ENCODE measurements at regions not wholly inside any gene's neighbourhood (a gene's known extent, or its start where the extent isn't known, plus 50 kb on each side); places are given as distances from the start of the nearest gene placed in this dataset.

DNA sequence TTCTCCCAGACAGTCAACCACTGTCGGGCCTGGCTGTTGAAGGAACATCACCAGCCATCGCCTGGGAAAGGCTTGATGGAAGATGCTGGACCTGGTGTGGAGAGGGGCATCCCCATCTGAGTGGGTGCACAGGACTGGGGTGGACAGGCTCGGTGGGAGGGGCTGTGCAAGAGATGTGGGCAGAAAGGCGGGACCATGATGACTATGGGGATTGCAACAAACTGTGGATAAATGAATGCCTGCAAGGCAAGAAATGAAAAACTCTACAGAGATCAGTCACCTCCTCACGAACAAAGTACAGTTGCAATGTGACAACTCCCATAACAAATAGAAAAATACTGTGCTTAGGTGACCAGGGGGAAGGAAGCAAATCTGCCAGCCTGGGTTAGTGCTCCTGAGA, 171.9 kb upstream of the GPR12 start:
- DNase-seq (ENCODE audit: low spot score): no peak

DNA sequence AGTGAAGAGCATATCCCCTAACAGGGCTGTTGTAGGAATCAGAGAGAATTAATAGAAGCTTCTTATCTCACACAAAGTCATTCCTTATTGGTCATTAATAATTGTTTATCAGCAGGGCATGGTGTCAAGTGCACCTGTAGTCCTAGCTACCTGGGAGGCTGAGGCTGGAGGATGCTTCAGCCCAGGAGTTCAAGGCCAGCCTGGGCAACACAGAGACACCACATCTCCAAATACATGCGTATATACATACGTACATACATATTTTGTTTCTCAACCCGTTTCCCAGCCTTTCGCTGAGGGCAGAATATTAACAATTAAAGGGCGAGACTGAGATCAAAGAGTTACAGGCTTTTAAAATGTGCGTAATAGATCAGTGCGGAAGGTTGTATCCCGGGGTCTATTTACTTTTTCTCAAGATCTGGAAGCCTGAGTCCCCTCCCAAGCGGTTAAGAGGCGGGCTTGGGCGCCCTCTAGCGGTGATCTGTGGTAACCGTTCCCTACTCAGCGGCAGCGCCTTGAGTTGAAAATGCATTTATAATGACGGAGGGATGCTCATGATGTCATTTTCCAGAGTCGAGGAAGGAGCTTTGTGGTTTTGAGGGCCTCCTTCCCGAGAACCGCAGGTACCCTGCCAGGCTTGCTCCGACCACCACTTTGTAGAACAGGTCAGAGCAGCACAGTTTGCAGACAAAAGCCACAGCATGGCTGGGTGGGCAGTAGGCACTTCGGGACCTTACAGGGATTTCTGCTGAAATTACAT, 169.6 kb upstream of the GPR12 start:
- peak; percentile 59 for DNase-seq (ENCODE audit: low spot score)

DNA sequence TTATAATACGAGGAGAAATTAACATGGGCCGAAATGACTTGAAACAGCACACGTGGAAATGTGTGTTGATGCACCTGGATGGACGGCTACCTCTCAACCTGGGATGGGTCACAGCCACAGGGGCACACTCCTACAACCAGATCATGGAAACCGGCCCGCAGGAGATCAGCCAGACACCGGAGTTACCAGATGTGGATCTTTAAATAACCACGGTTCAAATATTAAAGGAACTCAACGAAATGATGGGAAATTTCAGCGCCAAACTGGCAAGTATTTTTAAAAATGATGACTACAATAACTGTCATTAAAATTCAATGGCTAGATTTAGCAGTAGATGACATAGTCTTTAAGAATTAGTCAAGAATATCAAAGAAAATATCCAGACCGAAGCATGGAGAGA, 166.9 kb upstream of the GPR12 start:
- DNase-seq (ENCODE audit: low spot score): no peak

DNA sequence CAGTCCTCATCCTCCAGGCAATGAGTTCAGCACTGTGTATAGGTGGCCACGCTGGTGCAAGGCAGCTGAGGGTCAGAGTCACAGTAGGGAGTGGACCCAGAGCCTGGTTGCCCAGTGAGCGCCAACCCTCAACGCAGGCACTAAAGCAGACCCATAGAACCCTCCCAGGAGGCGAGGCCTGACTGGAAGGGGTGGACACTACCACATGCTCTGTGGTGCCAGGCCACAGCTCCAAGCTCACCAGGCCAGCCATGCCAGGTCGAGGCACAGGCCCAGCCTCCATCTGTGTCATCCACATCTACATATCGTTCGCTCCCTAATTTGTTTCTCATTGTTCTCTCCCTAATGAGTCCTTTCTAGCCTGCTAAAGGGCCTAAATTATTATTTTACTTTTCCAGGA, 165.8 kb upstream of the GPR12 start:
- DNase-seq (ENCODE audit: low spot score): no peak

DNA sequence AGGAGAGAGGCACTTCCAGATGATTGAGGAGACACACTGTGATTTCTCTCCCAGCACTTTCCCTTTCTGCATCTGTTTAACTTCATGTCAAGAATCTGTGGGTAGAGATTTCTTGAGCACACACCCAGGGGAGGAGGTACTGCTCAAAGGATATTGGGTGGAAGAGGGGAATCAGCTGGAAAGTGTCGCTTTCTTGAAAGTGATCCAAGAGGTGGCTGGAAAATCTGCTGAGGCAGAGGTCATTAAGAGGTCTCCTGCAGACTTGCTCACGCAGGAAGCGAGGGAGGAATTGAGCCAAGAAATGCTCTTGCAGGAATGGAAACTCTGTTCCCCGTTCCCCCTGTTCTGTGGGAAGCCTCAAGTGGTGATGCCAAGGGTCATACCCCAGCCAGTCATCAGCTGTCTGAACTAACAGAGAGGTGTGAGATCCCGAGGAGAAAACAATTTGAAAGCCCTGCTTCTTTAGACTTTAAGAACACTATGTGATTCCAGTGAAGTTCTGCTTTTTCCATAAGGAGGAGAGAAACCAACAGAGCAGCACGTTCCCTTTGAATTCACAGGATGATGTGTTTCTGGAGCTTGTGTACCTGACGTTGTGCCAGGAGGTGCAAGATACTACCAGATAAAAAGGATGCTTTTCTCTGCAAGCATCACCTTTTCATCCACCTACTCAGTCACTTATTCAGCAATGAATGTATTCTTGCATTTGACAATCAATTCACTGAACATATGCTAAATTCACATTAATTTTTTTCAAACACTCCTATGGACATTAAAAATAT, 163.4 kb upstream of the GPR12 start:
- no peak for DNase-seq (ENCODE audit: low spot score)

DNA sequence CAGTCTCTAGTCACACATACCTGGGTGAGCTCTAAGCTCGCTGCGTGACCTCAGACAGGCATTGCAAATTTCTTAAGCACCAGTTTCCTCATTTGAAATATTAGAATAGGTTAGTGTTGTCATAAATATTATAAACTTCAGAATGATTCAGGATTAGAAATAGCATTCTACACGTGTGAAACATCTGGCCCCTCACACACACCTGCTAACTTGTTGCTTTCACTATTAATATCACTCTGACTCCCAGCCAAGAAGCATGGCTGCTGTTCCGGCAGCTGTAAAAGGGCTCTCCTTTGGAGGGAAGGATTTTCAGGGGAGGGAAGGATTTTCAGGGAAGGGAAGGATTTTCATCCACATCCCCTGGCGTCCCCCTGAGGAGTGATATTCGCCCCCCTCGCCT, 161.3 kb upstream of the GPR12 start:
- no peak for DNase-seq (ENCODE audit: low spot score)

DNA sequence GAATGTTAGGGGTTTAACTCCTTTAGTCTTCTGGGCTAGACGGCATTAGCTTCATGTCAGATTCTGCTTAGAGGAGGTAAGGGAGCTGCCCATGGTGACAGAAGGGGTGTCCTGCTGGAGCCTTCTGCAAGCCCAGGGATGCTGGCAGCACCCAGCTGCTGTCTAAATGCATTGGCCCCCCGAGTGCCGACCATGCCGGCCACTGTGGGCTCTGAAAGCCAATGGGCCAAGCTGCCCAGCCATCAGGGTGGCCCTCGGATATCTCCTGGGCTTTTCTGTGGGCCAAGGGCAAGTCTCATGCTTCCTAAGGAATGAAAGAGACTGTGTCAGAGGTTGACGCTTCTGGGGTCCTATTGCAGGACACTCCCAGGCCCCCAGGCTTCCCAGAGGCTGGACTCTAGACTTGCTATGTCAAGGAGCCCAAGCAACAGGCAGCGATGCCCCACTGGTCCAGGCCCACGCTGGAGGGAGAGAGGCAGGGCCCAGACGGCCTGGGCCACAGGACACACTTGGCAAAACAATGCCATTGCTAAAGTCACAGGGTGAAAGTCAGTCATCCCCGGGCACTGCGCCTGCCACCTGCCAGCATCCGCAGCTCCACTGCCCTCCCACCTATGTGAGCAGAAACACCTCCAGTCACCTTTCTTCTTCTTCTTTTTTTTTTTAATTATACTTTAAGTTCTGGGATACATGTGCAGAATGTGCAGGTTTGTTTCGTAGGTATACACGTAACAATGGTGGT, 160.2 kb upstream of the GPR12 start:
- DNase-seq (ENCODE audit: low spot score): no peak

DNA sequence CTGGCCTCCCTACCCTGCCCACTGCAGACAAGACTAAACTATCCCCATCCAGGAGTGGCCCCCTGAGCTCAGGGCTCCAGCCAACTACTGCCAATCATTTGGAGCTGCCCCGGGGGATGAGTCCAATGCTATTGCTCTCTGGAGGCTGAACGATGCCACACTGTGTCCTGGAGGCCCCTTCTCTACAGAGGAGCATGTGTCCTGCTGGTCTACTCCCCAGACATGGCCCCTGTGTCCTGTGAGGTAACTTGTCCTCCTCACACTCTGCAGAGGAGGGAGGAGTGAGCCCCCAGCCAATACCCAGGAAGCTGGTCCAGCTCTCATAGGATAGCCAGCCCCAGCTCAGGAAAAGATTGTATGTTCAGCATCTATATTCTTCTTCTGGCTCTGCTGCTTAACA, 159.1 kb upstream of the GPR12 start:
- DNase-seq (ENCODE audit: low spot score): no peak

DNA sequence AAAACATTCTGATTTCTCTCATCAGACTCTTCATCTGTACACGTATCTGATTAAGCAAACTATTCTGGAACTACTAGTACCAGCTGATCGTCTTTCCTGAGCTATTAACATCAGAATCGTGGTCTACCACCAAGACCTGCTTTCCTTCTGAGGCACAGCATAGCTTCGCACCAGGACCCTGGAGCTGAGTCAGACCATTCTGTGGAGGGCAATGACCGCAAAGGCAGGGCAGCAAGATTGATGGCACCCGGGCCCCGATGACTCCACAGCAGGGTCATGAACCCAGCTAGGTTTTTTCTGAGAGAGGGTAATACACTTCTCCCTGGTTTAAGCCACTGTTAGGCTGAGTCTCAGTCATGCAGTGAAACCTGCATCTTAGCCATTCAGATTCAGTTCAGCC, 158.7 kb upstream of the GPR12 start:
- DNase-seq (ENCODE audit: low spot score): no peak

DNA sequence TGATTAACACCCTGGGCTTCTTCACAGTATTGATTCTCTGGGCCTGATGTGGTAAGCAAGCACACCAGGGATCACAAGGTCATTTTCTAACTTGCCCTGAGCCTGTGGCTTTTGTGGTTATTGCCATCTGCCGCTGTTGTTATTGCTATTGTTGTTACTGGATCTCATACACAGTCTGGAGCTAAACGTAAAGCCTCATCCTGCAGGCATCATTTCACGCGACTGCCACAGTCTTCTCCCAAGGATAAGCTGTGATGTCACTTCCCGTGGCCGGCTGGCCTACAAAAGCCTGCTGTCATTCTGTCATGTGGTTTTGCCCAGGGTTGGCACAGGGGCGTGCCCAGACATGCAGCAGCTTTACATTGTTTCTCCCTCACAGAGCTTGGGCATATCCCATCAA, 154.0 kb upstream of the GPR12 start:
- DNase-seq (ENCODE audit: low spot score): no peak

DNA sequence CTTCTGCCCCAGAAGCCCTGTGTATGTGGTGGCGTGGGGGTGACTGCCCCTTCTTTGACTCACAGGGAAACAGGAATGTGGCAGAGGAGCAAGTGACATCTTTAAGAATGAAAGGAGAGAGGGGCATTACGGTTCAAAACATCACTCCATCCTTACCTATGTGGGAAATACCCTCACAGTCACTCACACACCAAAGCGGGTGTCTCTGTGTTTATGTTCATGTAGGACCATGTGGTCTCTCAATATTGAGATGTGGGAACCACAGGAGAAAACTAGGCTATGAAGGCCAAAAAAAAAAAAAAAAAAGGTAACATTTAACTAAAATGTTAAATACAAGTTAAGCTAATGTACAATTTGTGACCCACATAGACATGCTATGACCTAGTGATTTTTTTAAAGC, 153.6 kb upstream of the GPR12 start:
- DNase-seq (ENCODE audit: low spot score): no peak

DNA sequence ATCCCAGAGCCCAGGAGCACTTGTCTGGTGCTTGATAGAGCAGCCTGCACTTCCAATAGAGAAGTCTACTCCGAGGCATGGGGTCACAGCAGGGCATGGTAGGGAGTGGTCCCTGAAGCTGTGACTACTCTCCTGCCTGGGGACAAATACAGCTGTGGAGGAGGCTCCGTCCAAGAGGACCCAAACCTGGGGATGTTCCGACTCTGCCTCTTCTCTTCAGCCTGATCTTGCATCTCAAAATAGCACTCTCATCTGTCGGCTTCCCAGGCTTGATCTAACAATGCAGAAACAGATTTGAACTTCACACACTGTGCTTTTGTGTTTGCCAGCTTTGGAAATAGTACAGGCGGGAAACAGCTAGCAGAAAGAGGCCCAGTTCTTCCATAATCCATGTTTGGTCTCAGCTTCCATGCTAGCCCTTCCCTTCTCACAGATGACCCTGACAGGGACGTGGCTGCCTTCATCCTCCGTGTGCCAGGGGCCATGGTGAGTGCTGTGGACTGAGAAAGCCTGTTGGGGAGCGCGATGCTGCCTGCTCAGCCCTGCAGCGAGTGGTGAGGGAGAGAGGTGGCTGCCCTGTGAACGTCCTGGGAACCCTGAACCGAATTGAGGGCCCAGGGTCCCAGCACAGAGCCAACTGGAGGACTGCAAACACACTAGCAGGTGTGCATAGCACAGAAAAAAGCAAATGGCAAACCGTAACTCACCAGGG, 150.3 kb upstream of the GPR12 start:
- DNase-seq (ENCODE audit: low spot score): no peak

DNA sequence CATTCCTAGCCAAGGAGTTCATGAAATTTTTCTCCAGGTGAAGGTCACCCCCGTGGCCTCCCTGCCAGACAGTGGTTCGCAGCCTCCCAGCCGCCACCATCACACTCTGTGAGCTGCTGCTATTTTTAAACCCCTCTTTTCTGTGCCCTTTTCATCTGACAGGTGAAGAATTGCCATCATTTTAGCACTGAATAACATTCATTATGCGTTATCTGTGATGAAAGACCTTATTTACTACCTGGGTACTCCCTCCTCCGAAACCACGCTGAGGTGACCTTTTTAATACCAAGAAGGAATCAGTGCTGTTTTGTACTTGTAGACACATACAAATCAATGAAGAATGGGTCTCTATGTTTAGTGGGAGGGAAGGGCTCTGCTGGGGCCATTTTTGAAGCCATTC, 148.9 kb upstream of the GPR12 start:
- no peak for DNase-seq (ENCODE audit: low spot score)

DNA sequence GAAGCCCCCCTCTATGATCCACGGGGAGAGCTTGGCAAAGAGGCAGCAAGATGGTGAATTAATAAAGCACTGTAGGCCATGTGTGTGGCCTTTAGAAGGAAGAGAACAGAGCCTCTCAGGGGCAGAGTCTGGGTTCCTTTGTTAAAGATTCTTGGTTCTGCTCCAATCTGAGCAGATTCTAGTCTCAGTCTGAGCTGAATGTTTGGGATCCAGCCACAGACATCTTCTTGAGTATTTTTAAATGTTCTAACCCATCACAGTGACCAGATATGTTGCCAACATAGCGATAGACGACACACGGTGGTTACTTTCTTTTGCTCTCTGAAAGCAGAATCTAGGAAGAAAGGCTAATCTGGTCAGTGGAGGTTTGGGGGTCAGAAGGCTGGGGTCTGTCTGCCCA, 147.5 kb upstream of the GPR12 start:
- no peak for DNase-seq (ENCODE audit: low spot score)

DNA sequence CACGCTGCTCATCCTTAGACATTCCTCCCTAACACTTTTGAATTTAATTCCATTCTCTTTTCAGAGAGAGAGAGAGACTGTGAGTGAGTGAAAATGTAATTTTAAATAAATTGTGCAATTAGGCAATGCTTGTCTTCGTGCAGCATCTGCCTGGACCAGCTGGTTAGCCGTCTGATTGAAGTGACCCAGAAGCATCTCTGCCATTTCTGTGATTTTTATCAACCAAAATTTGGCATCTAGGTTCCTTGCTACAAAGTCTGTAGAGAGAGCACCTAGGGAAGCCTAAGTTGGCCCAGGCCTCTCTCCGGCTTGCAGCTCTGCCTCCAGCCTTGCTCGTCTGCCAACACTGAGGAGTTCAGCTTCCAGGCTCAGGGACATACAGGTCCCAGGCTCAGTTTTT, 138.6 kb upstream of the GPR12 start:
- no peak for DNase-seq (ENCODE audit: low spot score)

DNA sequence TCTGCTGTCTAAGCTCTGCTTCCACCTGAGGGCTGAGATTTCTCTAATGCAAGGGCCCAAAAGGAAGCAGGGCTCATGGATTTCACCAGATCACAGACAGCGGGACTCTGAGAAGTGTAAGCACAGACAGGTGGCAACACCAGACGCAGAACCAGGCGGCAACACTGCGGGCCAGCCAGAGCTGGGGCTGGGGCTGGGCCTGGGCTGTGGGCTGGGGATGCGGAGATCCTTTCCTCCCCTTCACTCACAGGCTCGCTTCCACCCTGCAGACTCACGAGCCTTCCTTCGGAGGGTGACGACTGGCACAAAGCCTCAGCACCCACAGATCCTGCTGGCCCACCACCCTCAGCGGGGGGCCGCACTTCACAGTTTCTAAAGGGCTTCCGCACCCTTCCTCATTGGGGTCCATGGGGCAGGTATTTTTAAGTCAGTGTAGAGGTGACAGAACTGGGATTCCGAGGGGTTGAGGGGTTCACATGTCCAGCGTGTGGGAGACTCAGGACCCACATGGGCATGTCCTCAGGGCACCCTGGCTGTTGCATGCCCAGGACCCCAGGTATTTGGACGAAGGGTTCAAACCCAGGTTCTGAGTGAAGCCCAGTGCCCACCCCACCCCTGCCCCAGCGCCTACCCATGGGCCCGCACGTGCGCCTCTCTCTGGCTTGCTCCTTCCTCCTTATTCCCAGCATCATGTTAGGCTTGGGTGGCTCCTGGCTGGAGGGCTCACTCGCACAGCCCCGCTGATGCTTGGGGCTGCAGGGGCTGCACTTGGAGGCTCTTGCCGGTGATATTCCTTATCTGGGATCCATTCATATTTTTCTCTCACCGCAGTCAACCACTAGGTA, 137.3 kb upstream of the GPR12 start:
- DNase-seq (ENCODE audit: low spot score): no peak

DNA sequence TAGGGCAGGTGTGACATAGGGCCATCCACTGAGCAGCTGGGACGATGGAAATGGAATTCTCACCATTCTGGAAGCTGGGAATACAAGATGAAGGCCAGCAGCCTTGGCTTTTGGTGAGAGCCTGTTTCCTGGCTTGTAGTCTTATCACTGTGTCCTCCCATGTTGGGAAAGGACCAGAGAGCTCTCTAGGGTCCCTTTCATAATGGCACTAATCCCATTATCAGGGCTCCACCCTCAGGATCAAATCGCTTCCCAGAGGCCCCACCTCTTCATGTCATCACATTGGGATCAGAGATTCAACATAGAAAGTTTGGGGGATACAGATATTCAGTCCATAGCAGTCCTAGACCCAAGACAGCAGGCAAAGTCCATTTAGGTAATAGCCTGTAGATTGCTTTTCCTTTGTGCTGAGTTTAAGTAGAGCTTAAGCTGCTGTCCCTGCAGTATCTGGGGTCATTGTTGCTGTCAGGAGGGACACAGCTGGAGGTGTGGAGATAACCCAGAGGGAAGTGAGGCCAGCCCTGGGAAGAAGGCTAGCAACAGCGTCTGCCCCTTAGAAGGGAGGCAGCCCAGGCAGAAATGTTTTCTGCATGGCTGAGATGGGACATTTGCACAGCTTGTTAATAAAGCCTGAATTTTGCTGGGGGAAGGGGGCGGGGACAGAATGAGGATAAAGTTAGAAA, 136.5 kb upstream of the GPR12 start:
- no peak for DNase-seq (ENCODE audit: low spot score)

DNA sequence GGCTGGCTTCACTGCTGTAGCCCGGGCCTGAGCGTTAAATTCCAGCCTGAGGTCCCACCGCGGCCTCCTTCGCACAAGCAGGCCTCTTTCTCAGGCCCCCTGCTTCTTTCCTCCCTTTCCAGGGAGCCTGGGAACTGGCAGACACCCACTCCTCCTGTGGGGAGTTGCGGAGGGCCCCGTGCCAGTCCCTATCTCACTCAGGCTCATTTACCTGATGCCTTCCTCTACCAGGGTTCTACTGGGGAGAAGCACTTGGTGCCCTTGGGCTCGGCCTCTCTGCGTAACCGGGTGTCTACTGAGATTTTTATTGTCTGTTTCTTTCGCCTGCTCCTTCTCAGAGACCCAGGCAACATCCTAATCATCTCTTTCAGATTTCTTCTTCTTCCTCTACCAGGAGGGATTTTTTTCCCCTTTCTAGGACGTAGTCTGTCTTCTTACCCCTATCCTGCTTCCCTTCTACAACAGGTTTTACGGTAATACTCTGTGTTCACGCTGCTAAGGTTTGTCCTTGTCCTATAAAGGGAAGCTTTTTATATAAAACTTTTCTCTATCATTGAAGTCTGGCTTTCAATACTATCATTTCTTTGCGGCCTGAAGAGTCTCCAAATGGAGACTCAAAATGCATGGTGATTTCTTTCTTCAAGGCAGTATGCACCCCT, 135.4 kb upstream of the GPR12 start:
- DNase-seq (ENCODE audit: low spot score): no peak

DNA sequence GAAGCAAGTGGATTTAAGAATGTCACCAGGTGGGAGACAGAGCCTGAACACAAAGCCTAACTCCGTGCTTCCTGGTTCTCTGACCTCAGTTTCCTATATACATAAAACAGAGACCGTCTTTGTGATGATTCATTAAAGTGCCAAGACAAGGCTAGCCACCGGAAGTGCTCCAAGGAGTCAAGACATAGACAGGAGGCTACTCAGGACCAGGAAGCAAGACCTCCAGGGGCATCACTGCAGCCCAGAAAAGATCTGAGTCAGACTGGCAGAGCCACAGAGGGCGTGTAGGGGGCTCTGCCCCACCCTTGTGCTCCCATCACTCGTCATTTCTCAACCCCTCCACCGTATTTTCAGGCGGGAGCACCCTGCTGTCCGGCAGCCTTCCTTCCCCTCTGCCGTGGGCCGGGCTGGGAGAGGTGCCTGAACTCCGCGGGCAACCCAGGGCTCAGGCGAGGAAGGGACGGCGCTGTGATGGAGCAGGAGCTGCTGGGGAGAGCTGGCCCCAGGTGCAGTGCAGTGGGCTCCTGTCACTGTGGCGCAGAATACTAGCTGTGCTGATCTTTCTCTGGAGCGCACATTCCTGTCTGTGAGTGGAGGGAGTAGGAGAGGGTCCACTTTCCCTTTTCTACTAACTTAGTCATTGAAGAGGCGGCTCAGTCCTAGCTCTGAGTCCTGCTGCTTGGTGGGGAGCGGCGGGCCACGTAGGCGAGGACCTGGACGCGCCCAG, 134.7 kb upstream of the GPR12 start:
- DNase-seq (ENCODE audit: low spot score): no peak

DNA sequence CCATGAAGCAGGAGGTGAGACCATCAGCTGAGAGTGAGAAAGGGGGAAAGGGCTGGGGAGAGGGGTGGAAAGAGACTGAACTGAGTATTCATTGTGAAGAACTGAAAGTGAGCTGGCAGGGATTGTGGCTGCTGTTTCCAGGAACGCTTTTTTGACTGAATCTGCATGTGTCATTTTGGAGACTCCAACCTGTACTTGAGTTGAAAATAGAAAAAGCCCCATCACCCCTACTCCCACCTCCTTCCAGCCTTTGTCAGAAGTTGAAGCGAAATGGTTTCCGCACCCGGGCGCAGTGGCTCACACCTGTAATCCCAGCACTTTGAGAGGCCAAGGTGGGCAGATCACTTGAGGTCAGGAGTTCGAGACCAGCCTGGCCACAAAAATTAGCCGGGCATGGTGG, 128.0 kb upstream of the GPR12 start:
- no peak for DNase-seq (ENCODE audit: low spot score)

All from HuH-7.5 (cell line).